GM21515 (cell line): ENCODE measurements at regions not wholly inside any gene's neighbourhood (a gene's known extent, or its start where the extent isn't known, plus 50 kb on each side); places are given as distances from the start of the nearest gene placed in this dataset.

ENCODE experiments used
- ATAC-seq: cut with Tn5 transposase; IDR thresholded peaks from one replicate; pipeline ENCODE4 v1.9.1; 2021; ENCODE audit not compliant: unreplicated experiment

DNA sequence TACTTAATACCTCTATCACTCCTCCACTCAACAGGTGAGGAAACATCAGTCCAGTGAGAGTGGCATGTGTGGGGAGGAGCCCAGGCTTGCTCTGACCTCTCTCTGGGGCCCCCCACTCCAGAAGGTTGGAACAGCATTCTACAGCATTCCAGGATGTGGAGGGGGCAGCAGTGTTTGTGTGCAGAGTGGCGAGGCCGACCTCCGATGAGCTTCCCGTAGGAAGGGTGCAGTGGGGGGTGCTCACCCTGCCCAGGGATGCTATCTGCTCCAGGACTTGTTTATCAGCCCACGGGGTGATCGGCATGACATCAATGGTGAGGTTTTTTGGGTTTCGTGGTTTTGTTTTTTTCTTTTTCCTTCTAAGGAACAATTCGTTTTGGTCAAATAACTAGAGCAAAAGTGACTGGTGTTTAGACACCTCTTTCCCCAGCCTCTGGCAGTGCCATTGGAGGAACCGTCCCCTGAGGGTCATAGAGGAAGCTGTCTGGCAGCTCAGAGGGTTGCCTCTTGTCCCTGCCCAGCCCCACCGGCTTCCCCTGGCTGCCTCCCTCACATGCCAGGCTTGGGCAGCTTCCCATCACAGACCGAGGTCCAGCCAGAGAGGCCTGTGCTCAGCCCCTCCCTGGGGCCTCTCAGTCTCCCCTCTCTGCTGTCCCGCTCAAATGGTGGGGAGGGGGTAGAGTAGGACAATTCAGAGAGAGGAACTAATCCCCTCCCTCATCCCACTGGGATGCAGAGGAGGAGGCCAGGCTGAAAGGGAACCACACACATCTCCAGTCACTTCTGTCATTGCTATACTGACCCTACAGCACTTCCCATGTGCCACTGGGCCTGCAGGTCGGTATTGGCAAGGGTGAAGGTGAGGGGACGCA lies 96.5 kb downstream of the ZFP36L2 start:
- ATAC-seq, result no peak

GRCh38 chr2:43128559-43128955 lies 97.8 kb downstream of the ZFP36L2 start:
- no peak for ATAC-seq

DNA sequence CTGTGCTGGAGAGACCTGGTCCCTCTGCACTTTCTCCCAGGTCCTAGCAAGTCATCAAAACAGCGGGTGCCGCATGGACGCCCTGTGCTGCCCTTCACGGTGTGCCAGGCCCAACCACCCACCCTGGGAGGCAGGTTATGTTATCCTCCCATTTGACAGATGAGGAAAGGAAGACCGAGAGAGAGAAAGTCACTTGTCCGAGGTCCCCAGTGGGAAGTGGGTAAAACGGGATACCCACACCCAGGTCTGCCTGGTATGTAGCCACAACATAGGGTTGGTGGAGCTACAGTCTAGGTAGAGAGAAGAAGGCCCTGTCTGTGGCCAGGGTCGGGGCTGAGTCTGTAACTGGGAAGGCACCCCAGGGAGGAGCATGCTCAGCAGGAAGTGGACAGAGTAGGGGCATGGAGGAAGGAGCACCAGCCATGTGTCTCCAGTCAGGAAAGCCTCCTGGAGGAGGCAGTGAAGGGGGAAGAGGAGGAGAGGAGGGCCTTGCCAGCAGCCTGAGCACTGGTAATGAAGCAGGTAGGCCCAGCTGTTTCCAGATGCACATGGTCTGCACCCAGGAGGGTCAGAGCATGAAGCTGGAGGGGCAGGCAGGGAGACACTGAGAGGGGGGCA lies 98.4 kb downstream of the ZFP36L2 start:
- no peak for ATAC-seq

DNA sequence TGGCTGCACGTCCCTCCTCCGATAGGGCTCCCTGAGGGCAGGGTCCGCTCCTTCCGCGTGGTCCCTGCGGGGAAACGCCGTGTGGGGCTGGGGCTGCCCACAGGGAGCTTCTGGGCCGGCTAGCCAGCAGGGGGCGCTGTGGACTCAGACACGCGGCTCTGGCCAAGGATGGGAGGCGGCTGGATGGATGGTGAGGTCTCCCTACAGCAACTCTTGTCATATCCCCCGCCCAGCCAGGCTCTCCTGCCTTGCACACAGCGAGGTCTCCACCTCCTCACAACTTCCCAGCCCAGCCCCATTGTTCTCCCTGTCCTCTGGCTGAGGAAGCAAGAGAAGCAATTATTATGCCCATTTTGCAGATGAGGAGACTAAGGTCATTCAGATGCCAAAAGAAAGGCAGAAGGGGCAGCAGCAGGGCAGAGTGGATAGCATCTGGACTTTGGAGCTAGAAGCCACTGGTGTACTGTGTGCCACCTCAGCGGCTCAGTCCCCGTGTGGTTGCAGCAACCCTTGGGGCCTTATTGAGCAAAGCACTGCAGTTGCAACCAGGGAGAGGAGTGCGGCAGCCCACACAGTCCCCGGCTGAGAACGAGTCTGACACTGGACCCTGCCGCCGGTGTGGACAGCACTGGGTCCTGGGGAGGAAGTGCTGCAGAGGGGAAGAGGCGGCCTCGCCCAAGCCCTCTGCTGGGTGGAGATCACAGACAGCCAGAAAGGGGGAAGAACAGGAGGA lies 99.0 kb downstream of the ZFP36L2 start:
- ATAC-seq, result no peak

DNA sequence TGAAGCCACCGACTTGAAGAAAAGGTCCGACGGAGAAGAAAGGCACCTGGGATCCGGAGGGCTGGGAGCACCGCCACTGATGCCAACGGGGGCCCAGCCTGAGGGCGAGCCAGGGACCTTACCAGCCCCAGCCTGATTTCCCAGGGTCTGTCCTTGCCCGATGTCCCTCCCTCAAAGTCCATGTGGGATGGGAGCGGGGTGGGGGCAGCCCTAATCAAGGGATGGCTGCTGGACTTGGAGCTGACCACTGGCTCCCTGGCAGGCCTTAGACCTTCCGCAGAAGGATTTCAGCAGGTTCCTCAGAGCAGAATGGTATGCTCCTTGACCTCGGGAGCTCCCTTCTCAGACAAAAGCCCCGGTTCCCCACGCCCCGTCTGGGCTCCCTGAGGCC lies 99.6 kb downstream of the ZFP36L2 start:
- no peak for ATAC-seq

DNA sequence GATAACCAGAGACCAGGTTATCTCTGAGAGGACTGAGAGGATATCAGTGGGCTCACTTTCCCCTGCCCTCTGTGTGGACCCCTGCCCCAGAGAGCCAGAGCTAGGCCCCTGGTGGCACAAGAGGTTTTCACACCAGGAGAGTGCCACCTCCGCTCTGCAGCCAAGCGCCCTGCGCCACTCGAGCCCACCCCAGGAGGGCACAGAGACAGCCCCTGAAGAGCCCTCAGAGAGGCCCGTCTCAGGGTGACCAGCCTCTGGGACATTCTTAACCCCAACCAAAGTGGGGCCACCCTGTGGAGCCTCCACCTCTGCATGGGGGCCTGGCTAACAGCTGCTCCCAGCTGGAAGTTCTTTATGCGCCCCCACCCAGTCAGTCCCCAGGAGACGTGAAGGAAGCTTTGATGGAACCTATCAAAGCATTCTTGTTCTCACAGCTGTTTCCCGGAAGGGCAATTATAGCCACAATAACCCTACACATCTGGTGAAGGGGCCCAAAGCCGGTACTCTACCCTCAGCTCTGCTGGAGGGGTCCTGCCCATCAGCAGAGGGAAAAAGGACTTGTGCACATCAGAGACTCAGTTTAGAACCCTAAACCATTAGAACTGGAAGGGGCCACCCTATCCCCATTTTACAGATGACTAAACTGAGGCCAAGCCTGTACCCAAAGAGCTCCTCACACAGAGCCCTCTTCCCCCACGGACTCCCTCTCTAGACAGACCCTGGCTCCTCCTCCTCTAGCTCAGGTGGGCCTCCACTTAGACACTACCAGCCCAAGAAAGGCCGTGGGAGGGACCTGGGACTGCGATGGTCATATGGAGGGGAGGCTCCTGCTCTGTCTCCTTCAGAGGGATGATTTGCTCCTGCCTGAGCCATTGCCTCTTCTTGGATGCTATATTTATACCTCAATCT lies 101.1 kb downstream of the ZFP36L2 start:
- ATAC-seq, result no peak

DNA sequence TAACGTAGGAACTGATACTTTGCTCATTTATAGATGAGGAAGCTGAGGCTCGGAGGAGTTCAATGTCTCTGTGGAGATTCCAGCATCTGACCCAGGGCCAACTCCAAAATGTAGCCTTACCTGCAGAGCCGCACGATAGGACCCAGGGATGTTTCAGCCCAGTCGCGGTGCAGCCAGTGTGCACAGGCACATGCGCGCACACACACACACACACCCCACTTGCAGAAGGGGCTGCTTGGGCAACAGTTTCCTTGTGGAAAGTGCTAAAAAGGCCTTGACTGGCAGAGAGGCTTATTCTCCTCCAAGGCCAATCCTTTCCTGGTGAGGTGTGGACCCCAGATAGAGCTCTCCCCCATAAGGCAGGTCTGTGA lies 101.7 kb downstream of the ZFP36L2 start:
- no peak for ATAC-seq

DNA sequence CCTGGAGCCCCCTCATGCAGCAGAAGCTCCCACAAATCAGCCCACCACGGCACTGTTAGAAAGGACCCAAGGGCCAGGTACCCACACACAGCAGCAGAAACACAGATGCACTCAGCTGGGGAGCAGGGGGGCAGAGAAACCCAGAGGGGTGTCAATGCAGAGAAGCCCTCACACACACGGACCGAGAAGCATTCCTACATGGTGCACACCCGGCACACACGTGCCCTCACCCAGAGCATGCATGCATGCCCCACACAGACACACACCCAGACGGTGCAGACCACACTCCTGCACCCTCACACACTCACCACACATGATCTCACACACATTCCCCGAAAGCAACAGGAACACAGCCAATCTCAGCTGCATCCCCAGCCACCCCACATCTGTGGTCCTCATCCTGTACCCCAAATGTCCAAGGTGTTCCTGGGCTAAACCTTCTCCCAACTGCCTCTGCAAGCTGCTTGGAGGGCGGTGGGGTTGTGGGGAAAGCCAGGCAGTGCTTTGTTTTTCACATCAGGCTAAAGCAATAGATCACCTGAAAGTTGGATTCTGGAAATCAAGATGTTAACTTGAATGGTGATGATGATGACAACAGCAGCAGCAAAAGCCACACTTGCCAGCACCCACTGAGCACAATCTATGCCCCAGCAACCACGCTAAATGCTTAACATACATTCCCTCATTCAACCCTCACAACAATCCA lies 102.3 kb downstream of the ZFP36L2 start:
- ATAC-seq, result no peak

DNA sequence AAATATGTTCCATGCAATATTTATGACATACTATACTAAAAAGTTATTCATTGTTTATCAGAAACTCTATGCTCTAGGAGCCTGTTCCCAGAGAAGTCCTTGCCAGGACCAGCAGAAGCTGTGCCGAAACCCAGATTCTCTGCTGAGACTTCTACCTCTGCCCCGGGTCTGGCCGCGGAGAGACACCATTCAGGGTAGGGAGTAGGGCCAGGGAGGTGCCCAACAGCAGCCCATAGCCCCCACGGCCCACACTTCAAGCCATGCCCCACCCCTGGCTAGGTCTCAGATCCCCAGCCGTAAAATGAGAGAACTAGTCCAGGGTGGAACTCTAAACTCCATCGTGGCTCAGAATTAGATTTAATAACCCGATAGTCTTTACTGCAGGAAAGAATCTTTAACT lies 102.9 kb downstream of the ZFP36L2 start:
- no peak for ATAC-seq

DNA sequence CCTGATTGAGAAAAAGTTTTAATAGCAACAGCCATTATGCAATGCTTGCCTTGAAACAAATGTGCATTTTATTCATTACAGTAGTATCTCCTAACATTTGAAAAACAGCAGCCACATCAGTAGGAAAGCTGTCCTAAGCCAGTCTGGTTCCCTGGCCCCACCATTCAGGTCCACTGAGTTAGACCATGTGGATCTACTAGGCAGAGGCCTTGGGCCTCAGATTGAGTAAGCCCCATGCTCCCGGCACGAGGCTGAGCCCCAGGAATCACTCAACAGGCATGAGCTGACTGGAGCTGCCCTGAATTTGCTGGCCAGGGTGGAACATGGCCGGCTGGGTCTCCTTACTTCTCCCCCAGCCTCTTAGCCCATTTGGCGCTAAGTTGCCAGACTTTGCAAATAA lies 103.4 kb downstream of the ZFP36L2 start:
- no peak for ATAC-seq

GRCh38 chr2:43121580-43122314 lies 104.7 kb downstream of the ZFP36L2 start:
- ATAC-seq, result no peak

- no peak for ATAC-seq
Observed at GRCh38 chr2:43119303-43119702, 107.1 kb downstream of the ZFP36L2 start.

GRCh38 chr2:43117521-43118143 lies 108.8 kb downstream of the ZFP36L2 start:
- no peak for ATAC-seq

GRCh38 chr2:43116988-43117387 lies 109.4 kb downstream of the ZFP36L2 start:
- no peak for ATAC-seq

GRCh38 chr2:43115881-43116280 lies 110.5 kb downstream of the ZFP36L2 start:
- ATAC-seq, result no peak

DNA sequence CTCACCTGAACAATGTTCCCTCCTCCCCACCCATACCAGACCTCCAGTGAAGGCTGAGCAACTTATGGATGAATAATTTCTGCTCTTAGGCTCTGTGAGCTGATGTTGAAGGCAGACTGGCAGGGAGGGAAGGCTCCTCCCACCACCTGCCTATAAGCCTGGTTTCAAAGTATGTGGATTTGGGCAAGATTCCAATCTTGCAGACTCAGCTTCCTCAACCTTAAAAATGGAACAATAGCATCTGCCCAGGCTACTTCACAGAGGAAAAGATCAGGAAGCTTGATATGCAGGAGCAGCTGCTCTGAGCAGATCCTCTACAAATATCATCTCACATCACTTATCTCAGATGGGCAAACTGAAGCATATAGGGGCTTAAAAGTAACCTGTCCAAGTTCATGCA lies 112.2 kb downstream of the ZFP36L2 start:
- ATAC-seq, result no peak

GRCh38 chr2:43111788-43112554 lies 114.4 kb downstream of the ZFP36L2 start:
- ATAC-seq, result no peak

DNA sequence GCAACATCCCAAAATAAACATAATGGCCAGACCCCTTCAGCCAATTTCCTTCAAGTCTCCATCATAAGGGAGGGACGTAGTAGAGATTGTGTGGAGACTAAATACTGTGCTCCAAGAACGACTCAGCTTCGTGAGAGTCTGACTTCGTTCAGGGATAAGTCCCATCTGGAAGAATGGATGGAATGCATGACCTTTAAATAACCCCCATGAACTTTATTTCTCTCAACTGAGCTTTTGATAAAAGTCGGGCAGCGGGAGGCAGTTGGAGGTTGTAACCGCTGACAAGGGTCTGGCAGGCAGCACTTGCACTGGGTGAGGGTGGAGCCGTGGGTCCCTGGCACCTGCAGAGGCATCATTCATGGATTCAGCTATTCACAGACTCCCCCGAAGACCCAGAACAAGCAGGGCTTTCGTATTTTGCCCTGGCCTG lies 115.9 kb downstream of the ZFP36L2 start:
- ATAC-seq, result no peak
